ENCODE measurements at regions not wholly inside any gene's neighbourhood (a gene's known extent, or its start where the extent isn't known, plus 50 kb on each side); places are given as distances from the start of the nearest gene placed in this dataset.

DNA sequence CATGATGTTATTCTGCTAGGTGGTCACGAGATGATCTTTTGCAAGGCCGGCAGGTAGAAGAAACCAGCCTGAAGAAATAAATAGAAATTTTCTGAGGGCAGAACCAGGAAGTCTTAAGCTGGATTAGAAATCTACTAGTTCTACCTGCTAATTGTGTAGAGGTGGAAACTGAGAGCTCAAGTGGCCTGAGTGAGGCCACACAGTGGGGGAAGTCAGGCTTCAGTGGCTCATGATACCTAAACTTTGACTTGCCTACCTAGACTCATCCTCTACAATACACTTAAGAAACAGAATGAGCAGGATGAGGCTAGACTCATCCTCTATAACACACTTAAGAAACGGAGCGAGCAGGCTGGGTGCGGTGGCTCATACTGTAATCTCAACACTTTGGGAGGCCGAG lies 134.9 kb upstream of the NDUFV2 start:
- H3K4me2 ChIP-seq (ENCODE audit: low read depth, low read length, poor library complexity, severe bottlenecking), result no peak overlapping the region
- H3K36me3 ChIP-seq (ENCODE audit: insufficient read depth, low read length), result no peaks in the 10 kb centered on the region
- H3K27me3 ChIP-seq (ENCODE audit: insufficient read depth, low read length, poor library complexity, severe bottlenecking), result no peaks in the 10 kb centered on the region
- no peaks in the 10 kb centered on the region for H3K9me3 ChIP-seq (ENCODE audit: insufficient read depth, low read depth, low read length)
- H2AFZ ChIP-seq (ENCODE audit: low read length), result peak overlapping the region; percentile 70
- H3K79me2 ChIP-seq (ENCODE audit: insufficient read depth, low read length), result no peaks in the 10 kb centered on the region
- no peaks in the 10 kb centered on the region for H4K20me1 ChIP-seq (ENCODE audit: insufficient read depth, low read length, poor library complexity, severe bottlenecking)
- H3K4me1 ChIP-seq (ENCODE audit: insufficient read depth, low read length, poor library complexity, severe bottlenecking), result peaks cover 7% of the 10 kb centered on the region
- no peaks in the 10 kb centered on the region for H3K9me2 ChIP-seq (replicated peaks; ENCODE audit: low read depth, low read length)
- H3K4me3 ChIP-seq (ENCODE audit: low read length, poor library complexity, severe bottlenecking), result no peak overlapping the region
- TF ChIP-seq, protein P1, sequence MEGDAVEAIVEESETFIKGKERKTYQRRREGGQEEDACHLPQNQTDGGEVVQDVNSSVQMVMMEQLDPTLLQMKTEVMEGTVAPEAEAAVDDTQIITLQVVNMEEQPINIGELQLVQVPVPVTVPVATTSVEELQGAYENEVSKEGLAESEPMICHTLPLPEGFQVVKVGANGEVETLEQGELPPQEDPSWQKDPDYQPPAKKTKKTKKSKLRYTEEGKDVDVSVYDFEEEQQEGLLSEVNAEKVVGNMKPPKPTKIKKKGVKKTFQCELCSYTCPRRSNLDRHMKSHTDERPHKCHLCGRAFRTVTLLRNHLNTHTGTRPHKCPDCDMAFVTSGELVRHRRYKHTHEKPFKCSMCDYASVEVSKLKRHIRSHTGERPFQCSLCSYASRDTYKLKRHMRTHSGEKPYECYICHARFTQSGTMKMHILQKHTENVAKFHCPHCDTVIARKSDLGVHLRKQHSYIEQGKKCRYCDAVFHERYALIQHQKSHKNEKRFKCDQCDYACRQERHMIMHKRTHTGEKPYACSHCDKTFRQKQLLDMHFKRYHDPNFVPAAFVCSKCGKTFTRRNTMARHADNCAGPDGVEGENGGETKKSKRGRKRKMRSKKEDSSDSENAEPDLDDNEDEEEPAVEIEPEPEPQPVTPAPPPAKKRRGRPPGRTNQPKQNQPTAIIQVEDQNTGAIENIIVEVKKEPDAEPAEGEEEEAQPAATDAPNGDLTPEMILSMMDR (conservative IDR thresholded peaks at IDR 0.05; ENCODE audit: low read length), result no peak
- no peak for TF ChIP-seq EZH2phosphoT487 (IDR thresholded peaks at IDR 0.05; ENCODE audit: borderline replicate concordance)
- H3F3A ChIP-seq (ENCODE audit: low read depth), result no peaks in the 10 kb centered on the region
- no peak overlapping the region for H3K9ac ChIP-seq (ENCODE audit: low read depth, low read length, poor library complexity, severe bottlenecking)

DNA sequence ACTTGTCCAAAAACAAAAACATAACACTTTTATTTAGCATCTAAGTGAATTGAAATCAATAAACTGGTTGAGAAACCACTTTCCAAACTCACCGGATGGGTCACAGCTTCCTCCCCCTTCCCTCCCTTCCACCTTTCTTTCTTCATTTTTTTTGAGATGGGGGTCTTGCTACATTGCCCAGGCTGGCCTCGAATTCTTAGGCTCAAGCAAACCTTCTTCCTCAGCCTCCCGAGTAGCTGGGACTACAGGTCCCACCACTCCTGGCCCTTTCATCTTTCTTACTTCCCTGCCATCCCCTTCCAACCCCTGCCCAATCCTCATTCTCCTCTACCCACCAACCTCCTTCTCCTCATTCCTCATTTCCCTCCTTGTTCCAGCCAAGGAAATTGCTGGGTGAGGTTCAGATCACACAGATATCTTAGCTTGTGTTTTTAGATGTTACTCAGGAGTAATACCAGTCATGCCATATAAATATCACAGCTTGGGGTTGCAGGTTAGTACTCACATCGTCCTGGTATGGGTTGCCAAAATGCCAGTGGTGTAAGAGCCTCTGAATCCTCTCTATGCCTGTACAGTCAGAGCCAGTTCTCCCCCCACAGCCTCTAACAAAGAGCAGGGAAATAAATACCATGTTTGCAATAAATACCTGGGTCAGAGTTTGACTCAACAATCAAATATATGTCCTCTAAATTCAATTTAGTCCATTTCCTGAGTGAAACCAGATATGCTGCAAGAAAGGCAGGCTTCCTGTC lies 132.7 kb upstream of the NDUFV2 start:
- Histone ChIP-seq H3F3A (ENCODE audit: low read depth) (no peaks in the 10 kb centered on the region), H4K20me1 (ENCODE audit: insufficient read depth, low read length, poor library complexity, severe bottlenecking) (no peaks in the 10 kb centered on the region), H3K9me3 (ENCODE audit: insufficient read depth, low read depth, low read length) (no peaks in the 10 kb centered on the region), H3K4me2 (ENCODE audit: low read depth, low read length, poor library complexity, severe bottlenecking) (no peak overlapping the region), H3K9ac (ENCODE audit: low read depth, low read length, poor library complexity, severe bottlenecking) (no peak overlapping the region), H3K4me1 (ENCODE audit: insufficient read depth, low read length, poor library complexity, severe bottlenecking) (no peaks in the 10 kb centered on the region), H2AFZ (ENCODE audit: low read length) (no peak overlapping the region), H3K79me2 (ENCODE audit: insufficient read depth, low read length) (no peaks in the 10 kb centered on the region), H3K4me3 (ENCODE audit: low read length, poor library complexity, severe bottlenecking) (no peak overlapping the region), H3K9me2 (replicated peaks; ENCODE audit: low read depth, low read length) (no peaks in the 10 kb centered on the region), H3K36me3 (ENCODE audit: insufficient read depth, low read length) (no peaks in the 10 kb centered on the region), H3K27me3 (ENCODE audit: insufficient read depth, low read length, poor library complexity, severe bottlenecking) (no peaks in the 10 kb centered on the region)
- TF ChIP-seq, protein P1 (conservative IDR thresholded peaks at IDR 0.05; ENCODE audit: low read length), result no peak
- TF ChIP-seq EZH2phosphoT487 (IDR thresholded peaks at IDR 0.05; ENCODE audit: borderline replicate concordance), result no peak

DNA sequence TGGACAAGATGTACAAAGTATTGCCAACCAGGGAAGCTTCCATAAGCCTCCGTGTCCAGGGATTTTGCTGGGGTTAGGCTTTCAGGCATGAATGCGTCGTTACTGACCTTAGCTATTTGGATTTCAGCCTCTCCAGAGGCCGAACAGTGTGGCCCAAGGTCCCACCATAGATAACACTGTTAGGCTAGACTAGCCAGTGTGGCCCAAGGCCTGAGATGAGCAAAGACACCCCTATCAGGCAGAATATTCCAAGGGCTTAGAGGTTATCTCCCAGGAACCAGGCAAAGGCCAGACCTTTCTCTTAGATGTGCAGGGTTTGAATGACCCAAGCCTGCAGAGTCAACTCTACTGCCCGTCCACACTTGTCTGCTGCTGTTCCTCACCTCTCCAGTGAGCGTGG lies 131.7 kb upstream of the NDUFV2 start:
- H2AFZ ChIP-seq (ENCODE audit: low read length), result no peak overlapping the region
- no peaks in the 10 kb centered on the region for H3K4me1 ChIP-seq (ENCODE audit: insufficient read depth, low read length, poor library complexity, severe bottlenecking)
- H3F3A ChIP-seq (ENCODE audit: low read depth), result no peaks in the 10 kb centered on the region
- H3K4me3 ChIP-seq (ENCODE audit: low read length, poor library complexity, severe bottlenecking), result no peak overlapping the region
- no peaks in the 10 kb centered on the region for H3K36me3 ChIP-seq (ENCODE audit: insufficient read depth, low read length)
- H3K9me3 ChIP-seq (ENCODE audit: insufficient read depth, low read depth, low read length), result no peaks in the 10 kb centered on the region
- H3K9me2 ChIP-seq (replicated peaks; ENCODE audit: low read depth, low read length), result no peaks in the 10 kb centered on the region
- H3K4me2 ChIP-seq (ENCODE audit: low read depth, low read length, poor library complexity, severe bottlenecking), result no peak overlapping the region
- TF ChIP-seq, protein P1 (conservative IDR thresholded peaks at IDR 0.05; ENCODE audit: low read length), result no peak
- TF ChIP-seq EZH2phosphoT487 (IDR thresholded peaks at IDR 0.05; ENCODE audit: borderline replicate concordance), result no peak
- no peaks in the 10 kb centered on the region for H3K79me2 ChIP-seq (ENCODE audit: insufficient read depth, low read length)
- no peaks in the 10 kb centered on the region for H4K20me1 ChIP-seq (ENCODE audit: insufficient read depth, low read length, poor library complexity, severe bottlenecking)
- H3K27me3 ChIP-seq (ENCODE audit: insufficient read depth, low read length, poor library complexity, severe bottlenecking), result no peaks in the 10 kb centered on the region
- H3K9ac ChIP-seq (ENCODE audit: low read depth, low read length, poor library complexity, severe bottlenecking), result no peak overlapping the region
